HG02943 (cell line): ENCODE measurements at regions not wholly inside any gene's neighbourhood (a gene's known extent, or its start where the extent isn't known, plus 50 kb on each side); places are given as distances from the start of the nearest gene placed in this dataset.

Source experiments
- ATAC-seq: cut with Tn5 transposase; IDR thresholded peaks from one replicate; pipeline ENCODE4 v1.9.1; 2021; ENCODE audit warnings: mild to moderate bottlenecking, low read depth, moderate library complexity; ENCODE audit not compliant: unreplicated experiment

GRCh38 chr10:33570495-33570894, 236.0 kb upstream of the NRP1 start:
- ATAC-seq: no peak

- ATAC-seq: no peak
These were observed 235.2 kb upstream of the NRP1 start for GRCh38 chr10:33569702-33570101.

GRCh38 chr10:33566426-33566825, 232.0 kb upstream of the NRP1 start:
- no peak for ATAC-seq

GRCh38 chr10:33566001-33566400, 231.5 kb upstream of the NRP1 start:
- no peak for ATAC-seq

- no peak for ATAC-seq
These were observed 230.8 kb upstream of the NRP1 start for GRCh38 chr10:33565231-33565630.

- no peak for ATAC-seq
These were observed 224.6 kb upstream of the NRP1 start for GRCh38 chr10:33559105-33559504.

GRCh38 chr10:33557313-33557712, 222.8 kb upstream of the NRP1 start:
- no peak for ATAC-seq

- ATAC-seq: no peak
These were observed 222.2 kb upstream of the NRP1 start for GRCh38 chr10:33556620-33557019.

- no peak for ATAC-seq
These were observed 221.6 kb upstream of the NRP1 start for GRCh38 chr10:33556103-33556502.

GRCh38 chr10:33553748-33554571, 219.5 kb upstream of the NRP1 start:
- no peak for ATAC-seq

- ATAC-seq: no peak
These were observed 217.8 kb upstream of the NRP1 start for GRCh38 chr10:33552290-33552689.

GRCh38 chr10:33550811-33551210, 216.3 kb upstream of the NRP1 start:
- no peak for ATAC-seq

- no peak for ATAC-seq
These were observed 213.5 kb upstream of the NRP1 start for GRCh38 chr10:33547976-33548375.

- ATAC-seq: no peak
These were observed 211.6 kb upstream of the NRP1 start for GRCh38 chr10:33546031-33546430.

- no peak for ATAC-seq
These were observed 208.5 kb upstream of the NRP1 start for GRCh38 chr10:33542752-33543505.

GRCh38 chr10:33539116-33539515, 204.6 kb upstream of the NRP1 start:
- ATAC-seq: no peak

GRCh38 chr10:33537066-33537465, 202.6 kb upstream of the NRP1 start:
- ATAC-seq: no peak

- no peak for ATAC-seq
These were observed 202.0 kb upstream of the NRP1 start for GRCh38 chr10:33536508-33536907.

GRCh38 chr10:33535866-33536265, 201.4 kb upstream of the NRP1 start:
- ATAC-seq: no peak

GRCh38 chr10:33534416-33534815, 199.9 kb upstream of the NRP1 start:
- ATAC-seq: no peak

- ATAC-seq: no peak
These were observed 199.1 kb upstream of the NRP1 start for GRCh38 chr10:33533612-33534011.

GRCh38 chr10:33532901-33533300, 198.4 kb upstream of the NRP1 start:
- ATAC-seq: no peak
